OCI-LY1 (cell line): ENCODE measurements at regions not wholly inside any gene's neighbourhood (a gene's known extent, or its start where the extent isn't known, plus 50 kb on each side); places are given as distances from the start of the nearest gene placed in this dataset.
"Not testable (repeated sequence)": the region's sequence is repeated elsewhere in the genome, so short reads cannot be mapped to it uniquely, and the experiment has no call there.

Experiments
- H2AFZ ChIP-seq: fragments of 200-600 bp; sonication (generic), shearing (Covaris generic); 2 replicates; pipeline ENCODE4 v1.6.0; 2014; ENCODE audit warnings: antibody characterized with exemption, mild to moderate bottlenecking, low read length
- H3F3A ChIP-seq: fragments of 200-600 bp; sonication (generic), shearing (Covaris generic); 2 replicates; pipeline ENCODE4 v1.6.0; 2014; ENCODE audit warnings: mild to moderate bottlenecking, antibody characterized with exemption, low read length, moderate library complexity; ENCODE audit not compliant: insufficient read depth
- H3K27ac ChIP-seq: fragments of 200-600 bp; sonication (generic); 2 replicates; pipeline ENCODE4 v1.5.1; 2014; ENCODE audit warnings: low read length, mixed run types, mild to moderate bottlenecking, low read depth; ENCODE audit not compliant: poor library complexity, severe bottlenecking
- H3K27me3 ChIP-seq: fragments of 200-600 bp; sonication (generic); 2 replicates; pipeline ENCODE4 v1.6.0; 2014; ENCODE audit warnings: antibody characterized with exemption, mild to moderate bottlenecking, low read length, moderate library complexity; ENCODE audit not compliant: insufficient read depth
- H3K36me3 ChIP-seq: fragments of 200-600 bp; sonication (generic); 2 replicates; pipeline ENCODE4 v1.6.1; 2014; ENCODE audit warnings: mild to moderate bottlenecking, antibody characterized with exemption, low read length, moderate library complexity, mixed read lengths; ENCODE audit not compliant: insufficient read depth
- H3K4me1 ChIP-seq: fragments of 200-600 bp; sonication (generic); 2 replicates; pipeline ENCODE4 v1.5.1; 2014; ENCODE audit warnings: mild to moderate bottlenecking, low read length, moderate library complexity; ENCODE audit not compliant: insufficient read depth, severe bottlenecking
- H3K4me2 ChIP-seq: fragments of 200-600 bp; sonication (generic), shearing (Covaris generic); 2 replicates; pipeline ENCODE4 v1.6.1; 2014; ENCODE audit warnings: low read length
- H3K4me3 ChIP-seq: fragments of 200-600 bp; sonication (generic); 2 replicates; pipeline ENCODE4 v1.5.1; 2014; ENCODE audit warnings: low read length, low read depth, mild to moderate bottlenecking, mixed read lengths; ENCODE audit not compliant: poor library complexity, severe bottlenecking
- H3K79me2 ChIP-seq: fragments of 200-600 bp; shearing (Covaris generic); 2 replicates; pipeline ENCODE4 v1.6.1; 2016; ENCODE audit warnings: mixed run types, low read length, mixed read lengths; ENCODE audit not compliant: insufficient read depth
- H3K9ac ChIP-seq: fragments of 200-600 bp; sonication (generic), shearing (Covaris generic); 2 replicates; pipeline ENCODE4 v1.6.1; 2014; ENCODE audit warnings: mild to moderate bottlenecking, low read length, mixed read lengths
- H3K9me2 ChIP-seq: fragments of 200-600 bp; sonication (generic), shearing (Covaris generic); 2 replicates; pipeline ENCODE4 v1.6.1; 2014; ENCODE audit warnings: low read depth, mild to moderate bottlenecking, low read length, mixed read lengths
- H3K9me3 ChIP-seq: fragments of 200-600 bp; shearing (Covaris generic); 2 replicates; pipeline ENCODE4 v1.6.1; 2014; ENCODE audit warnings: low read length, mixed read lengths
- H4K20me1 ChIP-seq: fragments of 200-600 bp; sonication (generic), shearing (Covaris generic); 2 replicates; pipeline ENCODE4 v1.6.0; 2016; ENCODE audit warnings: mild to moderate bottlenecking, low read length; ENCODE audit not compliant: insufficient read depth
- EZH2 ChIP-seq: fragments of 200-600 bp; sonication (generic), shearing (Covaris generic); IDR thresholded peaks from 2 replicates; pipeline ENCODE4 v1.8.0; 2017; ENCODE audit warnings: borderline replicate concordance, mixed run types, mild to moderate bottlenecking, antibody characterized with exemption, low read length, moderate library complexity, mixed read lengths
- TF ChIP-seq, protein P1 (sequence below): fragments of 200-600 bp; sonication (generic), shearing (Covaris generic); IDR thresholded peaks from 2 replicates; pipeline ENCODE4 v1.5.1; 2017; ENCODE audit warnings: mild to moderate bottlenecking, antibody characterized with exemption, low read length, moderate library complexity, mixed read lengths

DNA sequence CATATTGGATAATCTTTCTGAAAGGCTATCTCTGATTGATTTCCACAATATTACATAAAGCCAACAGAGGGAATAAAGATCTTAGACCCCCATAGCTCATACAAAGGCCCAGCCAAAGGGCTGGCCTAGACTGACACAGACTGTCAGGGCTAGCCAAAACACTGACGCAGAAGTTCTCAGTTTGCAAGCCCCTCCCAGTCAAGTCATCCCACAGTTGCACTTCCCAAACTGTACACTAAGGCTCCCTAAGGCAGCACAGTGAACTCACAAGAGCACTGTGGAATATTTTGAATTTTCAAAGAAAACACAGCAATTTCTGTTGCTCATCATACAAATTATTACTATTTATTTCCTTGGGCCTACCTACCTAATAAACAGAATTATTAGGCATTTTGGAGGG lies 244.9 kb downstream of the SP3 start:
- Histone ChIP-seq H3F3A (no peaks in the 10 kb centered on the region), H3K36me3 (no peaks in the 10 kb centered on the region), H3K27ac (no peak overlapping the region), H3K9ac (no peak overlapping the region), H2AFZ (no peak overlapping the region), H3K9me2 (no peaks in the 10 kb centered on the region; the same call in 1 of the 2 replicates), H3K4me3 (no peak overlapping the region), H3K4me2 (no peak overlapping the region), H3K79me2 (no peaks in the 10 kb centered on the region), H3K4me1 (no peaks in the 10 kb centered on the region), H4K20me1 (no peaks in the 10 kb centered on the region), H3K27me3 (no peaks in the 10 kb centered on the region; the same call in 1 of the 2 replicates), H3K9me3 (no peaks in the 10 kb centered on the region)
- TF ChIP-seq EZH2 = no peak
- TF ChIP-seq, protein P1, sequence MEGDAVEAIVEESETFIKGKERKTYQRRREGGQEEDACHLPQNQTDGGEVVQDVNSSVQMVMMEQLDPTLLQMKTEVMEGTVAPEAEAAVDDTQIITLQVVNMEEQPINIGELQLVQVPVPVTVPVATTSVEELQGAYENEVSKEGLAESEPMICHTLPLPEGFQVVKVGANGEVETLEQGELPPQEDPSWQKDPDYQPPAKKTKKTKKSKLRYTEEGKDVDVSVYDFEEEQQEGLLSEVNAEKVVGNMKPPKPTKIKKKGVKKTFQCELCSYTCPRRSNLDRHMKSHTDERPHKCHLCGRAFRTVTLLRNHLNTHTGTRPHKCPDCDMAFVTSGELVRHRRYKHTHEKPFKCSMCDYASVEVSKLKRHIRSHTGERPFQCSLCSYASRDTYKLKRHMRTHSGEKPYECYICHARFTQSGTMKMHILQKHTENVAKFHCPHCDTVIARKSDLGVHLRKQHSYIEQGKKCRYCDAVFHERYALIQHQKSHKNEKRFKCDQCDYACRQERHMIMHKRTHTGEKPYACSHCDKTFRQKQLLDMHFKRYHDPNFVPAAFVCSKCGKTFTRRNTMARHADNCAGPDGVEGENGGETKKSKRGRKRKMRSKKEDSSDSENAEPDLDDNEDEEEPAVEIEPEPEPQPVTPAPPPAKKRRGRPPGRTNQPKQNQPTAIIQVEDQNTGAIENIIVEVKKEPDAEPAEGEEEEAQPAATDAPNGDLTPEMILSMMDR = no peak

- no peak overlapping the region for H3K9ac ChIP-seq
- H4K20me1 ChIP-seq = no peaks in the 10 kb centered on the region
- no peaks in the 10 kb centered on the region for H3K36me3 ChIP-seq
- no peak overlapping the region for H2AFZ ChIP-seq
- no peaks in the 10 kb centered on the region for H3K4me1 ChIP-seq
- no peak overlapping the region for H3K4me3 ChIP-seq
- no peaks in the 10 kb centered on the region for H3F3A ChIP-seq
- no peak overlapping the region for H3K27ac ChIP-seq
- no peaks in the 10 kb centered on the region for H3K79me2 ChIP-seq
- H3K9me2 ChIP-seq = no peaks in the 10 kb centered on the region
- no peaks in the 10 kb centered on the region for H3K27me3 ChIP-seq
- no peak overlapping the region for H3K4me2 ChIP-seq
- TF ChIP-seq, protein P1 = no peak
- no peak for TF ChIP-seq EZH2
- H3K9me3 ChIP-seq = no peaks in the 10 kb centered on the region
These were observed 230.4 kb downstream of the SP3 start for GRCh38 chr2:173734797-173735196.

GRCh38 chr2:173737954-173738575 lies 227.1 kb downstream of the SP3 start:
- not testable (repeated sequence) for H2AFZ ChIP-seq, H3K27ac ChIP-seq, H3K9me3 ChIP-seq, H3F3A ChIP-seq, H3K4me3 ChIP-seq, H3K4me1 ChIP-seq, H3K4me2 ChIP-seq, H3K9ac ChIP-seq, H3K27me3 ChIP-seq, H3K36me3 ChIP-seq, H3K79me2 ChIP-seq, H4K20me1 ChIP-seq, H3K9me2 ChIP-seq

DNA sequence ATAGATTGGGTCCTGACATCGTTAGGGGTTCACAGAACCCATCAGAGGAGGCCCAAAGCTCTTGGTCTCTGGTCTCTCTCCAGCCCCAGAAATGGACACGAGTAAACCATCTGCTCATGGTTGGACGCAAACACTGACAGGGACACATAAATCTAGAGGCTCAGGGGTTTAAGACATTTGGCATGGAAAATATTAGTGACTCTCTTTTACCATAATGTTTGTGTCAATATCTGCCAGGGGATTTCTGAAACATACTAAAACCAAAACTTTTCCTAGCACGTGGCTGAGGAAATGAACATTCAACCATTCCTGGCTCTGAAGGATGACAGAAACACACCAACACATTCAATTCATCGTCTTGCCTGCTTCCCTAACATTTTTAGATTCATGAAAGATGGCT lies 226.2 kb downstream of the SP3 start:
- H2AFZ ChIP-seq = no peak overlapping the region
- no peaks in the 10 kb centered on the region for H3K4me1 ChIP-seq
- no peak overlapping the region for H3K27ac ChIP-seq
- H4K20me1 ChIP-seq = no peaks in the 10 kb centered on the region
- no peak overlapping the region for H3K9ac ChIP-seq
- TF ChIP-seq, protein P1 = no peak
- no peak for TF ChIP-seq EZH2
- no peaks in the 10 kb centered on the region for H3K9me2 ChIP-seq
- no peak overlapping the region for H3K4me2 ChIP-seq
- H3K36me3 ChIP-seq = no peaks in the 10 kb centered on the region
- no peak overlapping the region for H3K4me3 ChIP-seq
- H3K9me3 ChIP-seq = no peaks in the 10 kb centered on the region
- H3K79me2 ChIP-seq = no peaks in the 10 kb centered on the region
- H3F3A ChIP-seq = no peaks in the 10 kb centered on the region
- H3K27me3 ChIP-seq = no peaks in the 10 kb centered on the region
